Retina (tissue), 1 donor: ENCODE measurements at regions not wholly inside any gene's neighbourhood (a gene's known extent, or its start where the extent isn't known, plus 50 kb on each side); places are given as distances from the start of the nearest gene placed in this dataset.
"Not testable (repeated sequence)": the region's sequence is repeated elsewhere in the genome, so short reads cannot be mapped to it uniquely, and the experiment has no call there.

Experiments
- DNase-seq: peaks from one replicate; pipeline ENCODE4 v3.0.0-alpha.2; 2016

- DNase-seq: not testable (repeated sequence)
Observed at GRCh38 chr4:103412646-103413045, 214.5 kb upstream of the CENPE start.

GRCh38 chr4:103410386-103410785 is 212.2 kb upstream of the CENPE start:
- no peak for DNase-seq

GRCh38 chr4:103405415-103405814 is 207.3 kb upstream of the CENPE start:
- DNase-seq: no peak

- DNase-seq: no peak
Observed at GRCh38 chr4:103403619-103404018, 205.5 kb upstream of the CENPE start.

DNA sequence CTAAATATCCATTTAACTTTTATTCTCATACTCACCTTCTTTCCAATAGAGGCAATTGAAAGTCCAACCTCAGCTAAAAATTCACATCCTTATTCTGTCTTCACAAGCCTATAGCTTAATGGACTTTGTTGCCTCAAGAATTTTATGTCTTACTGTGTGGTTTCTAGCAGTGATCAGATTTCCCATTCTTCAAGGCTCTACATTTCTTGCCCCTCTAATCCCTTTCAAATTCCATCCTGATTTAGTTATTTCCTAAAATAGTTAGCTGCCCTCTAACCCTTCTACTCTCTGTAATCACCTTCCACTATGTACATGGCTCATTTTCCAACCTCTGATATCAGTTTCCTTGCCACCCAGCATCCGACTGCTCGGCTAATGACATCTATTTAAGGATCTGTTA is 204.1 kb upstream of the CENPE start:
- DNase-seq: no peak

- no peak for DNase-seq
Observed at GRCh38 chr4:103400405-103400804, 202.3 kb upstream of the CENPE start.

GRCh38 chr4:103397541-103397940 is 199.4 kb upstream of the CENPE start:
- peak; percentile 10 for DNase-seq

DNA sequence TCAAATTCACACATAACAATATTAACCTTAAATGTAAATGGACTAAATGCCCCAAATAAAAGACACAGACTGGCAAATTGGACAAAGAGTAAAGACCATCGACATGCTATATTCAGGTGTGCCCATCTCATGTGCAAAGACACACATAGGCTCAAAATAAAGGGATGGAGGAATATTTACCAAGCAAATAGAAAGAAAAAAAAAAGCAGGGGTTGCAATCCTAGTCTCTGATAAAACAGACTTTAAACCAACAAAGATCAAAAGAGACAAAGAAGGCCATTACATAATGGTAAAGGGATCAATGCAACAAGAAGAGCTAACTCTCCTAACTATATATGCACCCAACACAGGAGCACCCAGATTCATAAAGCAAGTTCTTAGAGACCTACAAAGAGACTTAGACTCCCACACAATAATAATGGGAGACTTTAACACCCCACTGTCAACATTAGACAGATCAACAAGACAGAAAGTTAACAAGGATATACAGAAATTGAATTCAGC is 189.4 kb upstream of the CENPE start:
- not testable (repeated sequence) for DNase-seq

GRCh38 chr4:103385565-103385964 is 187.4 kb upstream of the CENPE start:
- DNase-seq: not testable (repeated sequence)

DNA sequence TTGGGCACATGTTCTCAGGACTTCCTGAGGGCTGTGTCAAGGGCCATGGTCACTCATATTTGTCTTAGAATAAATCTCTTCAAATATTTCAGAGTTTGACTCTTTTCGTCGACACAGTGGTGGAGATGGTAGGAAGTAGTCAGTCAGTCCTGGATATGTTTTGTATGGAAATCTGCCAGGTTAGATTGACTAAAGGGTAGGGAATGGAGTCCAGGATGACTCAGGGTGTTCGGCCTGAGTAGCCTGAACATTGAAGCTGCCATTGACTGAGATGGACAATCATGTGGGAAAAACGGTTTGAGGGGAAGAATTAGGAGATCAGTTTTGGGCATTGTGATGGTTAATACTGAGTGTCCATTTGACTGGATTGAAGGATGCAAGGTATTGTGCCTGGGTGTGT is 177.1 kb upstream of the CENPE start:
- no peak for DNase-seq

DNA sequence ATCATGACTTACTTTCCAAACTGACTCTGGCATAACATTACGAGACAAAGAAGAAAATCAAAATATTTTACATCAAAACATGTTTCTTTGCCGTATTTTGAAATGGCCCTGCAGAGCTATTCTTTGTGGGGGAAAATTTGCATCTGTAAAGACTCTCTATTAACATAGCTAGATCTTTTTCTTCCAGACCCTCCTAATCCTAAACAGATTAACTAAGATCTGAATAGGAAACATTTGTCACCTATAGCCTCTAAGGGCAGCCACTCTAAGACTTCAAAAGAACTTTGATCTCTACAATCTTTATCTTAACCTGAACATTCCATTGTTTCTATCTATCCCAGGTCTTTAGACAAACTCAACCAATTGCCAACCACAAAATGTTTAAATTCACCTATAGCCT is 176.6 kb upstream of the CENPE start:
- DNase-seq: no peak

DNA sequence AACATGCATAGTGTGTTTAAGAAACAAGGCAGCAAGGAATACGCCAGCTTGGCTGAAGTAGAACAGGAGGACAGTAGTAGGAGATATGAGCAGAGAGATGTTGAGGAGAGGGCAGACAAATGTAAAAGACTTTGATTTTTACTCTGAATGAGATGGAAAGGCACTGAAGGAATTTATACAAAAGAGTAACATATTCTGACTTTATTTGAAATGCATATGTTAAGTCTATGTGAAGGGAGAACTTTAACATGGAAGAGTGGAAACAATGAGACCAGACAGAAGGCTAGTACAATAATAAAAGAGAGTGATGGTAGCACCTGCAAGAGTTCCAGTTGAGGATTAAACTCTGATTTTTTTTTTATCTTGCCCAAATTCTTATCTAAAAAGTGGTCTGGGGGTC is 176.2 kb upstream of the CENPE start:
- no peak for DNase-seq

DNA sequence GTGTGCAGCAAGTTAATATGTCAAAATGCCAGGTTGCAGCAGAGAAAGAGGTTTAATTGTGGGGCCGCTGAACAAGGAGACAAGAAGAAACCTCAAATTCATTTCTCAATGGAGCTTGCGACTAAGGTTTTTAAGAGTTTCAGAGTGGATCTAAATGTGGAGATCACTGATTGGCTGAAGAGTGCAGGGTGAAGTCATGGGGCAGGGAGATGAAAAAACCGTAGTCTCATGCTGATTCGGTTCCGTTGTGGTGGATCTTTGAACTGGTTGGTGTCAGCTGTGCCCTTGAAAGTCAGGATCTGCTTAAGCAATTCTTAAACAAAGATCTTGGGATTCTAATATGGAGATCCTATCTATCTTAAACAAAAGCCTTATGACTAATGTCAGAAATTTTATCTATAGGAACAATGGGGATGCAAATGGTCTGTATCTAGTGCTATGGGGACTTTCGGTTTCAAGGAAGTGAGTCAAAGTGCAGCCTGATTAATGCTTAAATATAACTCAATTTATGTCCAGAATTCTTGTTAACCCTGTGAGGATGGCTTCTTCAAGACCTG is 173.9 kb upstream of the CENPE start:
- DNase-seq: no peak

DNA sequence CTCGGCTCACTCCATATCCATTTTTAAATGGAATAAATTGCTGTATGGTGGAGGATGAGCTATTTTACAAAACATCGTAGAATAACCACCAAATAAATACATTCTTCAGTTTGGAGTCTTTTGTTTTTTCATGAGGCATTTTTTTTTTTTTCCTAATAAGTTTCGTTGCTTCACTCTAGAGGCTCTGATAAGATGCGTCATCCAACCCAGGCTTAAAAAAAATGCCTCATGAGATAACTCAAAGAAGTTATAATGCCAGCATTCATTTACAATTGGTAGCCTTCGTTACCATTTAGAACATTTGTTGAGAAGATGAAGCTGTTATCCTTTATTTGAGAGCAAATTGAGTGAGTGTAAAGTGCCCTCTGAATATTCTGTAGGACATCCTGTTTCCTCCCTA is 172.2 kb upstream of the CENPE start:
- DNase-seq: no peak

DNA sequence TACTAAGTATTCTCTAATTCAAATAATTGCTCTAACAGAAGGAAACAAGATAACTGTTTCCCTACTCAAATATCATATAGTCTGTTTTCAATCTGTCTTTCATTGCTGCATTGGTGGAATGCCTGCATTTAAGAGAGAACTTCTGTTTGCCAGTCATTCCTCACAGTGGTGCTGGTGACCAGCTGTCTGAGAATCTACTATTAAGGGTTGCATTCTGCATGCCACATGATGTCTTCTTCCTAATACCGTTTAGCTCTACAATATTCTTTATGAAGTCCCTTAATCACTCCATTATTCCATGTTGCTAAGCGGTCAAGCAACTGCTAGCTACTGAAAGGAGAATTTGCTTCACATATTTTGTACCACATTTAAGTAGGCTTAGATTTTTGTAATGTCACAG is 167.1 kb upstream of the CENPE start:
- DNase-seq: no peak

DNA sequence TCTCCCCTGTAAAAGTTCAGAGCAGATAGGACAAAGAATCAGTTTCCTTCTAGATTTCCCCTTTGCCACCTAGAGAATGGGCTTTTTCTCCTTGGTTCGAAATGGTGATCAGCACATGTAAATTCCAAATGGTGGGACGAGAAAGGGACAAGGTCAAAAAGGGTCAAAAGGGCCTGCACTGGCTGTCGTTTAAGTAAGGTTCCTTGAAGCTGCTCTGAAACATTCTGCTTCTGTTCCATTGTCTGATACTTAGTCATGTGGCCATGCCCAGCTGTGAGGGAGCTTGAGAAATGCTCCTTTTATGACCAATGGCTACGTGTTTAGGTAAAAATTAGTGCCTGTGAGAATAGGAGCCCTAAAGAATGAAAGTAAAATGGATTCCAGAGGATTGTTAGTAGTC is 165.9 kb upstream of the CENPE start:
- DNase-seq: no peak

DNA sequence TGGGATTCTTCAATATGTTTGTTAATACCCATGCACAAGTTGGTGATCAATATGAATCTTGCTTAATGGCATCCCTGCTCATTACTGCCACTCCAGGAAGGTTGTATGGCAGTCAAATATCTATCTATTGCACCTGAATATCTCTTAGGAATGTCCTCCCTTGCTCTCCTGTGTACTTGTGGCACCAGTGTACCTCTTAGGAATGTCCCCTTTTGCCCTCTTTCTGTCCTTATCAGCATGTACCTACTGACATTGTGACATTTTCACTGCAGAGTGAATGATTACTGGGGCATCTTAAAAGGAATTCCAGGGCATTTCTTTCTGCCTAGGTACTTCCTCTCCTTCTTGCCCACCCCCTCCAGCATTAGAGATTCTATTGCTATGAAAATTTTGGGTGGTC is 163.8 kb upstream of the CENPE start:
- DNase-seq: no peak

GRCh38 chr4:103359900-103360299 is 161.8 kb upstream of the CENPE start:
- DNase-seq: no peak

GRCh38 chr4:103354006-103354405 is 155.9 kb upstream of the CENPE start:
- no peak for DNase-seq

GRCh38 chr4:103329642-103330041 is 131.5 kb upstream of the CENPE start:
- DNase-seq: no peak

DNA sequence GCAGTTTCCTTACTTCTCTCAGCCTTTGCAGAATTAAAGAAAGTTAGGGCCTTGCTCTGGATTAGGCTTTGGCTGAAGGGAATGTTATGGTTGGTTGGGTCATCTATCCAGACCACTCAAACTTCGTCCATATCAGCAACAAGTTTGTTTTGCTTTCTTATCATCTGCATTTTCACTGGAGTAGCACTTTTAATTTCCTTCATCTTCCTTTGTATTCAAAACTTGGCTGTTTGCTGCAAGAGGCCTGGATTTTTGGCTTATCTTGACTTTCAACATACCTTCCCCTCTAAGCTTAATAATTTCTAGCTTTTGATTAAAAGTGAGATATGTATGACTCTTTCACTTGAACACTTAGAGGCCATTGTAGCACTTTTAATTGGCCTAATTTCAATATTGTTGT is 126.7 kb upstream of the CENPE start:
- no peak for DNase-seq

GRCh38 chr4:103318327-103318726 is 120.2 kb upstream of the CENPE start:
- no peak for DNase-seq

DNA sequence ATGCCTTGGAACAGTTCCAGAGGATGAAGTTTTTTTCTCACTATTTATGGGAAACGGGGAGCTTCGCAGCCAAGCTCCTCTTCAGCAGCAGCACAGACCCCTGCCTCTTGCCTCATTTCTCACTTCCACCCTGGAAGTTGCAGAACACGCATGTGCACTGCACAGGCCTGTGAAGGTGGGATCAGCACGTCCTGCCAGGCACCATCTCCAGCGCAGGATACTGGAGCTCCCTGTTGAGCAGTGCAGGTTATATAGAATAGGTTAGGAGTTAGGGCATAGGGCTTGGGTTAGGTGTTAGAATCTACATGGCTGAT is 110.1 kb upstream of the CENPE start:
- no peak for DNase-seq

GRCh38 chr4:103307453-103308247 is 109.5 kb upstream of the CENPE start:
- no peak for DNase-seq

DNA sequence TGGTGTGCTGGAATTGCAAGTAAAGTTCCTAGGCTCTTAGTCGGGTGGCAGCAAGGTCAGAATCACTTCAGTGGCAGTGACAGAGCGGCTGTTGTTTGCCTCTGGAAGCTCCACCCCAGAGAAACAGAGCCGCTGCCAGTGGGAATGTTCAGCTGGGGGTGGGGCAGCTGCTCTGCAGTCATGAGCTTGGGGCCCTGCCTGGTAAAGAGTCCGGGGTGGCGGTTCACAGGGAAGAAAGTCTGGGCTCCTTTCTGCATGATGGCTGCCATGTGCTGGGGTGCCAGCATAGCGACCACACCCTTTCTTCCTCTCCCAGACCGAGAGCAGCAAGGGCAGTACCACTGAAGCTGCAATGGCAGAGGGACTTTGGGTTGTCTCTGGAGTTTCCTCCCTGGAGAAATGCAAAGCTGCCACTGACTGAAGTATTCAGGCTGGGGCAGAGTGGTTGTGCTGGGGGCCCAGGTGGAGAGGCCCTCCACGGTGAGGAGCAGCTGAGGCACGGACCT is 108.8 kb upstream of the CENPE start:
- DNase-seq: peak; percentile 73
